ENCODE measurements at regions not wholly inside any gene's neighbourhood (a gene's known extent, or its start where the extent isn't known, plus 50 kb on each side); places are given as distances from the start of the nearest gene placed in this dataset.

DNA sequence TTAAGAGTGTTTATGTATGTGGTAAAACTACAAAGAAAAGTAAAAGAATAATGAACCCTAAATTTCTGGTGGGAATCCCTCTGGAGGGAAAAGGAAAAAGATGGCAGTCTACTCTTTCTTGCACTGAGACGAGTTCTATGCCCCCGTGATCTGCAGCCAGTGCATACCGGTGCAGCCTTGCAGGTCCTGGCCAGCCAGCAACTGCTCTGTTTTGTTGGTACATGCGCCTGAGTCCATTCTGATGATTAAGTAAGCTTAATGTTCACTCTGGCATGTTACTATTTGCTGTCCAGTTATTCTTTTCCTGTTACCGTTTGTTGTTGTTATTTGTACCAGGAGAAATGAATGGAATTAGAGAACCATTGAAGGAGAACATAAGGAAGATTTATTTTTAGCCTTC lies 95.1 kb upstream of the TMC3 start:
- BruUV-seq (replicated peaks): no TSS peak
- 0% methylated on average over 5 of the region's 5 CpGs for WGBS (ENCODE audit: insufficient coverage, low coverage, missing lambda C conversion rate)
- CTCF ChIA-PET (ENCODE audit: low intra/inter-chr PET ratio): no interaction called here

More for the DNA sequence above, 95.1 kb upstream of the TMC3 start:
- Histone ChIP-seq H3K4me1 (replicated peaks in 1 of 2; ENCODE audit: control insufficient read depth in 2 of 2, insufficient read depth in 2 of 2, low read length in 2 of 2) (no peaks in the 10 kb centered on the region), H3K4me2 (ENCODE audit: insufficient read depth, low read length) (no peak overlapping the region), H3K27me3 (ENCODE audit: control insufficient read depth in 2 of 2, insufficient read depth in 2 of 2, low read length in 2 of 2) (peaks cover 2 to 8% of the 10 kb centered on the region in 2 experiments; a peak in 2 of 5 replicates), H3K9me3 (replicated peaks; ENCODE audit: control insufficient read depth, insufficient read depth, low read depth, low read length) (no peaks in the 10 kb centered on the region; the same call in 1 of the 2 replicates), H3K9ac (ENCODE audit: insufficient read depth in 1 of 2, low read depth in 2 of 2, low read length in 2 of 2) (no peak overlapping the region), H3K9me1 (ENCODE audit: control insufficient read depth, insufficient read depth, low read length) (no peaks in the 10 kb centered on the region), H4K20me1 (replicated peaks; ENCODE audit: control insufficient read depth, insufficient read depth, low read length) (no peaks in the 10 kb centered on the region), H3K4me3 (no peak overlapping the region), H3K27ac (ENCODE audit: extremely low read depth, low read depth, low read length) (no peak overlapping the region), H3K79me2 (ENCODE audit: control insufficient read depth, insufficient read depth, low read length) (no peaks in the 10 kb centered on the region), H2AFZ (ENCODE audit: low read depth, low read length) (no peak overlapping the region), H3K36me3 (ENCODE audit: control insufficient read depth, insufficient read depth, low read length) (no peaks in the 10 kb centered on the region)
- in situ Hi-C loops (cut with MboI) (no loop called here), intact Hi-C loops (cut with micrococcal nuclease) (no loop called here)
- POLR2A ChIA-PET: interaction anchor here (1.0 kb wide), 1 partner anchor 25 kb away, joined by 3 read pairs; no protein-coding TSS in a partner anchor
- TF ChIP-seq CBFA2T3 (IDR thresholded peaks at IDR 0.05): no peak
- TF ChIP-seq ATF4 (CRISPR knock-in tag; IDR thresholded peaks at IDR 0.05): no peak
- no peak for TF ChIP-seq RHOXF2B (CRISPR knock-in tag; conservative IDR thresholded peaks at IDR 0.05)
- TF ChIP-seq NR3C1 (CRISPR knock-in tag; IDR thresholded peaks at IDR 0.05): no peak
- TF ChIP-seq NR0B1 (IDR thresholded peaks at IDR 0.05; ENCODE audit: partially characterized antibody): no peak
- TF ChIP-seq TGIF2 (CRISPR knock-in tag; IDR thresholded peaks at IDR 0.05): no peak
- no peak for TF ChIP-seq PURB (CRISPR knock-in tag; IDR thresholded peaks at IDR 0.05; ENCODE audit: low read depth)
- TF ChIP-seq, protein P1, sequence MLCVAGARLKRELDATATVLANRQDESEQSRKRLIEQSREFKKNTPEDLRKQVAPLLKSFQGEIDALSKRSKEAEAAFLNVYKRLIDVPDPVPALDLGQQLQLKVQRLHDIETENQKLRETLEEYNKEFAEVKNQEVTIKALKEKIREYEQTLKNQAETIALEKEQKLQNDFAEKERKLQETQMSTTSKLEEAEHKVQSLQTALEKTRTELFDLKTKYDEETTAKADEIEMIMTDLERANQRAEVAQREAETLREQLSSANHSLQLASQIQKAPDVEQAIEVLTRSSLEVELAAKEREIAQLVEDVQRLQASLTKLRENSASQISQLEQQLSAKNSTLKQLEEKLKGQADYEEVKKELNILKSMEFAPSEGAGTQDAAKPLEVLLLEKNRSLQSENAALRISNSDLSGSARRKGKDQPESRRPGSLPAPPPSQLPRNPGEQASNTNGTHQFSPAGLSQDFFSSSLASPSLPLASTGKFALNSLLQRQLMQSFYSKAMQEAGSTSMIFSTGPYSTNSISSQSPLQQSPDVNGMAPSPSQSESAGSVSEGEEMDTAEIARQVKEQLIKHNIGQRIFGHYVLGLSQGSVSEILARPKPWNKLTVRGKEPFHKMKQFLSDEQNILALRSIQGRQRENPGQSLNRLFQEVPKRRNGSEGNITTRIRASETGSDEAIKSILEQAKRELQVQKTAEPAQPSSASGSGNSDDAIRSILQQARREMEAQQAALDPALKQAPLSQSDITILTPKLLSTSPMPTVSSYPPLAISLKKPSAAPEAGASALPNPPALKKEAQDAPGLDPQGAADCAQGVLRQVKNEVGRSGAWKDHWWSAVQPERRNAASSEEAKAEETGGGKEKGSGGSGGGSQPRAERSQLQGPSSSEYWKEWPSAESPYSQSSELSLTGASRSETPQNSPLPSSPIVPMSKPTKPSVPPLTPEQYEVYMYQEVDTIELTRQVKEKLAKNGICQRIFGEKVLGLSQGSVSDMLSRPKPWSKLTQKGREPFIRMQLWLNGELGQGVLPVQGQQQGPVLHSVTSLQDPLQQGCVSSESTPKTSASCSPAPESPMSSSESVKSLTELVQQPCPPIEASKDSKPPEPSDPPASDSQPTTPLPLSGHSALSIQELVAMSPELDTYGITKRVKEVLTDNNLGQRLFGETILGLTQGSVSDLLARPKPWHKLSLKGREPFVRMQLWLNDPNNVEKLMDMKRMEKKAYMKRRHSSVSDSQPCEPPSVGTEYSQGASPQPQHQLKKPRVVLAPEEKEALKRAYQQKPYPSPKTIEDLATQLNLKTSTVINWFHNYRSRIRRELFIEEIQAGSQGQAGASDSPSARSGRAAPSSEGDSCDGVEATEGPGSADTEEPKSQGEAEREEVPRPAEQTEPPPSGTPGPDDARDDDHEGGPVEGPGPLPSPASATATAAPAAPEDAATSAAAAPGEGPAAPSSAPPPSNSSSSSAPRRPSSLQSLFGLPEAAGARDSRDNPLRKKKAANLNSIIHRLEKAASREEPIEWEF (CRISPR knock-in tag; IDR thresholded peaks at IDR 0.05): no peak
- TF ChIP-seq, protein P2, sequence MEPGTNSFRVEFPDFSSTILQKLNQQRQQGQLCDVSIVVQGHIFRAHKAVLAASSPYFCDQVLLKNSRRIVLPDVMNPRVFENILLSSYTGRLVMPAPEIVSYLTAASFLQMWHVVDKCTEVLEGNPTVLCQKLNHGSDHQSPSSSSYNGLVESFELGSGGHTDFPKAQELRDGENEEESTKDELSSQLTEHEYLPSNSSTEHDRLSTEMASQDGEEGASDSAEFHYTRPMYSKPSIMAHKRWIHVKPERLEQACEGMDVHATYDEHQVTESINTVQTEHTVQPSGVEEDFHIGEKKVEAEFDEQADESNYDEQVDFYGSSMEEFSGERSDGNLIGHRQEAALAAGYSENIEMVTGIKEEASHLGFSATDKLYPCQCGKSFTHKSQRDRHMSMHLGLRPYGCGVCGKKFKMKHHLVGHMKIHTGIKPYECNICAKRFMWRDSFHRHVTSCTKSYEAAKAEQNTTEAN (CRISPR knock-in tag; IDR thresholded peaks at IDR 0.05): no peak
- TF ChIP-seq ILK (tag; IDR thresholded peaks at IDR 0.05; ENCODE audit: borderline replicate concordance, low read depth): no peak
- no peak for TF ChIP-seq ZBTB1 (CRISPR knock-in tag; IDR thresholded peaks at IDR 0.05; ENCODE audit: borderline replicate concordance, low read depth)
- TF ChIP-seq CCAR2 (IDR thresholded peaks at IDR 0.05; ENCODE audit: low read depth, low read length): no peak
- no peak for TF ChIP-seq ZNF384 (IDR thresholded peaks at IDR 0.05; ENCODE audit: low read depth, low read length)
- TF ChIP-seq RB1 (IDR thresholded peaks at IDR 0.05; ENCODE audit: low read depth): no peak
- DNase-seq (ENCODE audit: extremely low read depth in 1 of 4, low spot score in 3 of 4) (no peak), FAIRE-seq (no peak), ATAC-seq (no peak)
